H1 (cell line): ENCODE measurements at regions not wholly inside any gene's neighbourhood (a gene's known extent, or its start where the extent isn't known, plus 50 kb on each side); places are given as distances from the start of the nearest gene placed in this dataset.

Experiments used
- CTCF ChIA-PET: fragments of 300-600 bp; sonication (Branson Sonifier 250); formaldehyde crosslinking; loops from one replicate; lab custom pipeline; 2021; ENCODE audit not compliant: partially characterized antibody; lab: Charles Lee
- POLR2A ChIA-PET: fragments of 300-600 bp; sonication (Branson Sonifier 250); formaldehyde crosslinking; loops from one replicate; lab custom pipeline; 2021; ENCODE audit warnings: inconsistent platforms; ENCODE audit not compliant: partially characterized antibody; lab: Charles Lee
- DNase-seq, 2 experiments: peaks; one replicate each; pipeline versions ENCODE4 v3.0.0 to v3.0.0-alpha.2; 2010 to 2022; ENCODE audit warnings: low spot score in 2 of 2, low read depth in 1 of 2, mixed read lengths in 1 of 2
- FAIRE-seq: peaks from 2 replicates; lab custom pipeline; 2011; peaks lifted over from hg19 to GRCh38; lab: Jason Lieb, UNC
- H2AFZ ChIP-seq: 2 replicates; pipeline ENCODE4 v1.8.1; 2012; ENCODE audit warnings: low read length, inconsistent platforms
- H2AK5ac ChIP-seq: 2 replicates; pipeline ENCODE4 v1.6.1; 2013; ENCODE audit warnings: low read depth, low read length
- H2BK120ac ChIP-seq: replicated peaks from 2 replicates; pipeline ENCODE3; 2013; ENCODE audit warnings: low read depth, low read length, inconsistent platforms
- H2BK12ac ChIP-seq: 2 replicates; pipeline ENCODE4 v1.6.1; 2013; ENCODE audit warnings: low read depth, low read length
- H2BK15ac ChIP-seq: 2 replicates; pipeline ENCODE4 v1.6.1; 2013; ENCODE audit warnings: low read length
- H2BK20ac ChIP-seq: 2 replicates; pipeline ENCODE4 v1.6.1; 2013; ENCODE audit warnings: low read length
- H2BK5ac ChIP-seq: 2 replicates; pipeline ENCODE4 v1.6.1; 2013; ENCODE audit warnings: low read depth, low read length
- H3K14ac ChIP-seq: 2 replicates; pipeline ENCODE4 v1.6.1; 2013; ENCODE audit warnings: inconsistent platforms; ENCODE audit not compliant: insufficient read length
- H3K18ac ChIP-seq: 2 replicates; pipeline ENCODE4 v1.6.1; 2013; ENCODE audit warnings: low read length; ENCODE audit errors: extremely low read depth
- H3K23ac ChIP-seq: 2 replicates; pipeline ENCODE4 v1.6.1; 2013; ENCODE audit warnings: inconsistent platforms; ENCODE audit not compliant: insufficient read length
- H3K23me2 ChIP-seq: 2 replicates; pipeline ENCODE4 v1.6.1; 2013; ENCODE audit warnings: low read depth, low read length
- H3K27ac ChIP-seq: 2 replicates; pipeline ENCODE4 v1.6.1; 2011; ENCODE audit warnings: low read depth, low read length, inconsistent platforms
- H3K27me3 ChIP-seq, 4 experiments: replicated peaks in 1 of 4; 1 replicate in 1 of 4; 2 replicates in 3 of 4; pipeline versions ENCODE4 v1.6.1 to v1.8.1; 2011 to 2013; ENCODE audit warnings: low read length in 3 of 4, mild to moderate bottlenecking in 3 of 4, inconsistent platforms in 2 of 4, mixed read lengths in 2 of 4, moderate library complexity in 1 of 4; ENCODE audit not compliant: control insufficient read depth in 3 of 4, insufficient read depth in 3 of 4; ENCODE audit errors: extremely low read depth in 1 of 4
- H3K36me3 ChIP-seq, 4 experiments: 2 replicates each; pipeline versions ENCODE4 v1.6.1 to v1.8.1; 2011 to 2013; ENCODE audit warnings: mild to moderate bottlenecking in 4 of 4, low read length in 3 of 4, moderate library complexity in 2 of 4, control low read depth in 1 of 4, inconsistent platforms in 1 of 4; ENCODE audit not compliant: insufficient read depth in 4 of 4, control insufficient read depth in 2 of 4
- H3K4ac ChIP-seq: replicated peaks from 2 replicates; pipeline ENCODE3; 2013; ENCODE audit warnings: low read length, low read depth, mixed read lengths, inconsistent platforms; ENCODE audit not compliant: insufficient read length
- H3K4me1 ChIP-seq, 4 experiments: replicated peaks in 1 of 4; 1 replicate in 1 of 4; 2 replicates in 3 of 4; pipeline versions ENCODE4 v1.6.1 to v1.8.1; 2011 to 2013; ENCODE audit warnings: low read length in 3 of 4, inconsistent platforms in 2 of 4, mixed read lengths in 1 of 4; ENCODE audit not compliant: insufficient read depth in 4 of 4, control insufficient read depth in 3 of 4
- H3K4me2 ChIP-seq, 2 experiments: 2 replicates each; pipeline versions ENCODE4 v1.6.1 to v1.8.1; 2011 to 2013; ENCODE audit warnings: low read depth in 2 of 2, low read length in 2 of 2, control low read depth in 1 of 2, inconsistent platforms in 1 of 2, mild to moderate bottlenecking in 1 of 2; ENCODE audit not compliant: insufficient read depth in 1 of 2
- H3K4me3 ChIP-seq, 4 experiments: fragments of 200-600, 300-600 bp in 1 of 4; sonication (generic), shearing (Covaris generic), sonication (Bioruptor Twin) in 1 of 4; 2 replicates each; pipeline versions ENCODE4 v1.5.1 to v1.8.1; 2011 to 2016; ENCODE audit warnings: low read length in 4 of 4, low read depth in 3 of 4, control low read depth in 2 of 4, inconsistent platforms in 2 of 4, mild to moderate bottlenecking in 2 of 4, mixed read lengths in 1 of 4, moderate library complexity in 1 of 4; ENCODE audit not compliant: insufficient read depth in 2 of 4; ENCODE audit errors: extremely low read depth in 1 of 4
- H3K56ac ChIP-seq: replicated peaks from 2 replicates; pipeline ENCODE3; 2013; ENCODE audit warnings: low read depth, mild to moderate bottlenecking, mixed read lengths, low read length, inconsistent platforms; ENCODE audit not compliant: insufficient read length
- H3K79me1 ChIP-seq: 2 replicates; pipeline ENCODE4 v1.6.1; 2013; ENCODE audit warnings: low read depth, low read length, control low read depth
- H3K79me2 ChIP-seq, 2 experiments: 2 replicates each; pipeline versions ENCODE4 v1.6.1 to v1.8.1; 2012 to 2013; ENCODE audit warnings: low read length in 2 of 2, mild to moderate bottlenecking in 2 of 2, inconsistent platforms in 1 of 2; ENCODE audit not compliant: insufficient read depth in 2 of 2, control insufficient read depth in 1 of 2
- H3K9ac ChIP-seq, 4 experiments: replicated peaks in 1 of 4; 1 replicate in 1 of 4; 2 replicates in 3 of 4; pipeline versions ENCODE4 v1.6.1 to v1.8.1; 2011 to 2013; ENCODE audit warnings: low read depth in 3 of 4, low read length in 3 of 4, control low read depth in 2 of 4, mild to moderate bottlenecking in 2 of 4, moderate library complexity in 2 of 4, inconsistent platforms in 1 of 4; ENCODE audit errors: extremely low read depth in 1 of 4
- H3K9me3 ChIP-seq, 2 experiments: 2 replicates each; pipeline versions ENCODE4 v1.6.1 to v1.8.1; 2012 to 2013; ENCODE audit warnings: mild to moderate bottlenecking in 2 of 2, moderate library complexity in 2 of 2, control low read depth in 1 of 2, inconsistent platforms in 1 of 2, low read depth in 1 of 2, low read length in 1 of 2, mixed read lengths in 1 of 2; ENCODE audit not compliant: insufficient read depth in 2 of 2
- H4K20me1 ChIP-seq, 2 experiments: replicated peaks in 1 of 2; 2 replicates each; pipeline versions ENCODE3 to v1.8.1; 2011 to 2013; ENCODE audit warnings: inconsistent platforms in 2 of 2, low read length in 2 of 2, mild to moderate bottlenecking in 1 of 2; ENCODE audit not compliant: insufficient read depth in 2 of 2, control insufficient read depth in 1 of 2
- H4K5ac ChIP-seq: 2 replicates; pipeline ENCODE4 v1.6.1; 2013; ENCODE audit warnings: low read length, low read depth, mixed read lengths, inconsistent platforms; ENCODE audit not compliant: insufficient read length
- H4K8ac ChIP-seq: 2 replicates; pipeline ENCODE4 v1.8.0; 2013; ENCODE audit warnings: mild to moderate bottlenecking, moderate library complexity, low read length, inconsistent platforms; ENCODE audit not compliant: insufficient read depth; ENCODE audit errors: extremely low read depth
- H4K91ac ChIP-seq: replicated peaks from 2 replicates; pipeline ENCODE3; 2013; ENCODE audit warnings: low read length, mixed read lengths, inconsistent platforms; ENCODE audit not compliant: insufficient read length
- EZH2 ChIP-seq: fragments of 200-600 bp; sonication (generic); IDR thresholded peaks from 2 replicates; pipeline ENCODE4 v1.7.1; 2012; ENCODE audit warnings: low read depth, mild to moderate bottlenecking, moderate library complexity, low read length, inconsistent platforms; ENCODE audit not compliant: severe bottlenecking
- KDM1A ChIP-seq: fragments of 200-600, 300-600 bp; sonication (generic); IDR thresholded peaks from 2 replicates; pipeline ENCODE4 v1.7.1; 2016; ENCODE audit warnings: mild to moderate bottlenecking, low read length, borderline replicate concordance
- SAP30 ChIP-seq: fragments of 300-600 bp; sonication (generic); IDR thresholded peaks from 2 replicates; pipeline ENCODE4 v1.7.1; 2012; ENCODE audit warnings: low read length, moderate library complexity, mild to moderate bottlenecking, inconsistent platforms; ENCODE audit not compliant: insufficient read depth, insufficient replicate concordance
- SUZ12 ChIP-seq: fragments of 200-600 bp; sonication (generic); IDR thresholded peaks from 2 replicates; pipeline ENCODE4 v1.6.1; 2012; ENCODE audit warnings: mild to moderate bottlenecking, inconsistent platforms, low read length, moderate library complexity, mixed read lengths
- TEAD4 ChIP-seq: IDR thresholded peaks from 2 replicates; pipeline ENCODE4 v1.6.1; 2012; ENCODE audit warnings: low read depth, low read length, inconsistent platforms, mixed read lengths
- WGBS, 2 experiments: shearing (Covaris generic) in 1 of 2; methylation state at CpG; one replicate each; pipeline versions ENCODE4 v1.1.6 to v1.1.7; 2013 to 2015; ENCODE audit warnings: low lambda C conversion rate in 2 of 2, mixed read lengths in 2 of 2, inconsistent platforms in 1 of 2, low coverage in 1 of 2, missing lambda C conversion rate in 1 of 2; ENCODE audit not compliant: insufficient replicate concordance in 2 of 2, insufficient coverage in 1 of 2, insufficient read length in 1 of 2; ENCODE audit errors: extremely low coverage in 1 of 2, missing lambda C conversion rate in 1 of 2; 5-methylcytosine and 5-hydroxymethylcytosine counted together

DNA sequence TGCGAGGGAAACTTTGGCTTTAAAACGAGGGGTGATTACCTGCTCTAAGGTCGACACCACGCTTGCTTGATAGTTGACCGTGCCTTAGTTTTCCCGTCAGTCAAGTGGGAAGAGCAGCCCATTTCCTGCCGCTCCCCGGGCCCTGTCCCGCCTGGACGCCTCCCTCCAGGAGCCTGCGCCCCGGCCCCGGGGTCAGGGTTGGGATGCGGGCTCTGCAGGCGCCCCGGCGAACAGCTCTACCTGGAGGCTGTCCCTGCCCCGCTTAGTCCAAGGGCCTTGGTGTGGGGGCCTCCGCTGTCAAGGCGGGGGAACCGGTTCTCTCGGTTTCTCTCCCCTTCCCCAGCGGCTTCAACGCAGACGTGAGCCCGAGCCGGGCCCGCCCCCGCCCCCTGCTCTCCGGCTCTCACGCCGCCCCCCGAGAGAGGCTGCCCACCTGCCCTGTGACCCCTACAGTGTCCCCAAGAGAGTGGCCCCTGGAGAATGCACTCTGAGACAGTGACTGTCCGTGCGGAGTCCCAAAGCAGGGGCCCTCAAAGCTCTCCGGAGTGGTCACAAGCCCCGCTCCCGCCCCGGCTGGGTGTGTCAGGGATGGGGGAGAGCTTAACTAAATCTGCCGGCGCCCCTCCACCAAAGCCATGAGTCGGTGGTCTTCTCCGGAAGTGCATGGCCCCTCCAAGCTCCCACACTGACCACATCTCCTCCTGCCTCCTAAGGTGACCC, 117.4 kb upstream of the SMURF2 start:
- DNase-seq (peak in 1 of 2 experiments; percentile 75), FAIRE-seq (no peak)
- no peak overlapping the region for H2BK20ac ChIP-seq
- H4K20me1 ChIP-seq = peaks cover 0 to 5% of the 10 kb centered on the region in 2 experiments
- no peak overlapping the region for H4K5ac ChIP-seq
- POLR2A ChIA-PET = interaction anchor here (0.6 kb wide), 1 partner anchor 117 kb away, joined by 4 read pairs; the partner anchor contains the start of gene SMURF2
- peak overlapping the region; percentile 33 to 68 (median 45) for H3K4me3 ChIP-seq
- peaks cover 14% of the 10 kb centered on the region; the same call in 1 of the 2 replicates for H3K23me2 ChIP-seq
- H3K14ac ChIP-seq = no peak overlapping the region
- H3K27me3 ChIP-seq = peaks cover 31 to 73% (median 65%) of the 10 kb centered on the region in 4 experiments
- no peak overlapping the region for H2AK5ac ChIP-seq
- no peak overlapping the region for H3K23ac ChIP-seq
- no peak overlapping the region for H3K4ac ChIP-seq
- peaks cover 0 to 4% (median 0%) of the 10 kb centered on the region in 4 experiments; a peak in 1 of 8 replicates for H3K36me3 ChIP-seq
- CTCF ChIA-PET = no interaction called here
- H3K9ac ChIP-seq = no peak overlapping the region
- H3K79me1 ChIP-seq = no peaks in the 10 kb centered on the region
- H3K4me2 ChIP-seq = peak overlapping the region; percentile 62 to 89
- no peak overlapping the region for H4K8ac ChIP-seq
- no peak overlapping the region for H3K27ac ChIP-seq
- H3K79me2 ChIP-seq = no peaks in the 10 kb centered on the region
- no peak overlapping the region for H2BK12ac ChIP-seq
- no peak overlapping the region for H3K18ac ChIP-seq
- peaks cover 3 to 24% (median 9%) of the 10 kb centered on the region in 4 experiments for H3K4me1 ChIP-seq
- no peak overlapping the region for H2BK15ac ChIP-seq
- no peak overlapping the region for H2BK120ac ChIP-seq
- H2AFZ ChIP-seq = no peak overlapping the region
- H2BK5ac ChIP-seq = no peak overlapping the region
- 6% methylated on average over 26 of the region's 43 CpGs; no CpG with 5 or more reads in 1 of the 2 experiments for whole genome bisulfite sequencing, 2 experiments
- H4K91ac ChIP-seq = no peak overlapping the region
- H3K56ac ChIP-seq = no peak overlapping the region
- TF ChIP-seq SUZ12 (peak; percentile 22; the same call in 1 of the 2 replicates), EZH2 (peak; percentile 3), SAP30 (no peak), TEAD4 (no peak), KDM1A (peak; percentile 58; the same call in 1 of the 2 replicates)
- H3K9me3 ChIP-seq = no peaks in the 10 kb centered on the region
